Vagina (tissue), 2 donors: ENCODE measurements at regions not wholly inside any gene's neighbourhood (a gene's known extent, or its start where the extent isn't known, plus 50 kb on each side); places are given as distances from the start of the nearest gene placed in this dataset.

ENCODE experiments used
- POLR2A ChIP-seq, 2 donors: fragments of 450-650 bp; IDR thresholded peaks; one replicate each; pipeline ENCODE4 v1.6.1; 2017; ENCODE audit warnings: antibody characterized with exemption in 2 of 2, mild to moderate bottlenecking in 2 of 2, moderate library complexity in 2 of 2
- TF ChIP-seq, protein P1 (sequence below), 3 experiments: fragments of 450-650 bp in 2 of 3; fragments of 200-600 bp in 1 of 3; sonication (generic) in 1 of 3; IDR thresholded peaks; one replicate each; pipeline ENCODE4 v1.5.1; 2017 to 2019; ENCODE audit warnings: antibody characterized with exemption in 3 of 3, mild to moderate bottlenecking in 2 of 3, moderate library complexity in 2 of 3

DNA sequence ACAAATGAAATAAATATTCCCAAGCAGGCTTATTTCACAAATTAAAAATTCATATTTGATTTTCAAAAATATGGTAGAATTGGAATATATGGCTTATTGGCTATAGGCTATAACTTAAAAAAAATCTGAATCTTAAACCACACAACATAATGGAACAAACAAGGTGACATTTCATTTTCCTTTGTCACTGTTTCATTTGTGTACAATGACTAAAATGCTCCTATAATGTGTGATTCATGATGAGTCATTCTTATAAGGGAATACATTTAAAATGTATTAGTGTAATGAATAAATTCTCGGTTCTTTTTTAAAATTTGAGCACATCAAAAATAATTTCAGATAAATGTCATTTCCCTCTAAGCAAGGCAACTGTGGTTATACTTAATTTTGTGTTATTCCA lies 148.0 kb upstream of the ANK3 start:
- no peak for TF ChIP-seq POLR2A (IDR thresholded peaks at IDR 0.05)
- TF ChIP-seq, protein P1, sequence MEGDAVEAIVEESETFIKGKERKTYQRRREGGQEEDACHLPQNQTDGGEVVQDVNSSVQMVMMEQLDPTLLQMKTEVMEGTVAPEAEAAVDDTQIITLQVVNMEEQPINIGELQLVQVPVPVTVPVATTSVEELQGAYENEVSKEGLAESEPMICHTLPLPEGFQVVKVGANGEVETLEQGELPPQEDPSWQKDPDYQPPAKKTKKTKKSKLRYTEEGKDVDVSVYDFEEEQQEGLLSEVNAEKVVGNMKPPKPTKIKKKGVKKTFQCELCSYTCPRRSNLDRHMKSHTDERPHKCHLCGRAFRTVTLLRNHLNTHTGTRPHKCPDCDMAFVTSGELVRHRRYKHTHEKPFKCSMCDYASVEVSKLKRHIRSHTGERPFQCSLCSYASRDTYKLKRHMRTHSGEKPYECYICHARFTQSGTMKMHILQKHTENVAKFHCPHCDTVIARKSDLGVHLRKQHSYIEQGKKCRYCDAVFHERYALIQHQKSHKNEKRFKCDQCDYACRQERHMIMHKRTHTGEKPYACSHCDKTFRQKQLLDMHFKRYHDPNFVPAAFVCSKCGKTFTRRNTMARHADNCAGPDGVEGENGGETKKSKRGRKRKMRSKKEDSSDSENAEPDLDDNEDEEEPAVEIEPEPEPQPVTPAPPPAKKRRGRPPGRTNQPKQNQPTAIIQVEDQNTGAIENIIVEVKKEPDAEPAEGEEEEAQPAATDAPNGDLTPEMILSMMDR (IDR thresholded peaks at IDR 0.05) = no peak
